HL-60 (cell line): ENCODE measurements at regions not wholly inside any gene's neighbourhood (a gene's known extent, or its start where the extent isn't known, plus 50 kb on each side); places are given as distances from the start of the nearest gene placed in this dataset.

Source experiments
- CTCF ChIP-seq: IDR thresholded peaks from one replicate; pipeline ENCODE4 v1.5.1; 2011; ENCODE audit warnings: low read length, control low read depth, inconsistent platforms; ENCODE audit not compliant: insufficient read depth
- GABPA ChIP-seq: IDR thresholded peaks from 2 replicates; pipeline ENCODE4 v1.6.1; 2012; ENCODE audit warnings: low read depth
- POLR2AphosphoS5 ChIP-seq: IDR thresholded peaks from 2 replicates; pipeline ENCODE4 v1.6.1; 2012; ENCODE audit warnings: low read depth
- REST ChIP-seq: IDR thresholded peaks from 2 replicates; pipeline ENCODE4 v1.6.1; 2012; ENCODE audit warnings: low read depth; ENCODE audit not compliant: insufficient replicate concordance

- TF ChIP-seq CTCF (no peak), POLR2AphosphoS5 (no peak), GABPA (no peak), REST (no peak)
Observed at GRCh38 chr20:16970776-16971175, 222.6 kb downstream of the OTOR start.
